ENCODE measurements at regions not wholly inside any gene's neighbourhood (a gene's known extent, or its start where the extent isn't known, plus 50 kb on each side); places are given as distances from the start of the nearest gene placed in this dataset.

DNA sequence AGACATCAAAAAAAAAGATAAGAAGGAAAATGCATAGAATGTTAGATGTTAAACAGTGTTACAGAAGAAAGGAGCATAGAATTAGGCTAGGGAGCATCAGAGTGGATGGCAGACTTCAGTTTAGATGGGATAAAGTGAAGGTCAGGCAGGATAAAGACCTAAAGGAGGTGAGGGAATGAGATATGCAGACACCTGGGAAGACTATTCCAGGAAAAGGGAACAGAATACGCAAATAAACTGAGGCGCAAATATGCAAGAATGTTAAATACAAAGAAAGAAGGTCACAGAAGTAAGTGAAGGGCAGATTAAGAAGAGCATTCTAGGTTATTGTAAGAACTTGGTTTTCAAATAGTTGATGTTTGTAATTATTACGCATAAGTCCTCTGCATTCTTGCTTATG is 116.3 kb upstream of the REG3A start:
- H3K27ac ChIP-seq (replicated peaks), result no peak overlapping the region
- no peak for DNase-seq (ENCODE audit: low read depth in 1 of 2, low spot score in 1 of 2)
- TF ChIP-seq SPI1 (IDR thresholded peaks at IDR 0.05; ENCODE audit: borderline replicate concordance, low read depth) (no peak), REST (IDR thresholded peaks at IDR 0.05; ENCODE audit: insufficient replicate concordance, low read depth) (no peak), GABPA (IDR thresholded peaks at IDR 0.05; ENCODE audit: low read depth) (no peak), POLR2AphosphoS5 (IDR thresholded peaks at IDR 0.05; ENCODE audit: low read depth) (no peak)
- TF ChIP-seq, protein P1, sequence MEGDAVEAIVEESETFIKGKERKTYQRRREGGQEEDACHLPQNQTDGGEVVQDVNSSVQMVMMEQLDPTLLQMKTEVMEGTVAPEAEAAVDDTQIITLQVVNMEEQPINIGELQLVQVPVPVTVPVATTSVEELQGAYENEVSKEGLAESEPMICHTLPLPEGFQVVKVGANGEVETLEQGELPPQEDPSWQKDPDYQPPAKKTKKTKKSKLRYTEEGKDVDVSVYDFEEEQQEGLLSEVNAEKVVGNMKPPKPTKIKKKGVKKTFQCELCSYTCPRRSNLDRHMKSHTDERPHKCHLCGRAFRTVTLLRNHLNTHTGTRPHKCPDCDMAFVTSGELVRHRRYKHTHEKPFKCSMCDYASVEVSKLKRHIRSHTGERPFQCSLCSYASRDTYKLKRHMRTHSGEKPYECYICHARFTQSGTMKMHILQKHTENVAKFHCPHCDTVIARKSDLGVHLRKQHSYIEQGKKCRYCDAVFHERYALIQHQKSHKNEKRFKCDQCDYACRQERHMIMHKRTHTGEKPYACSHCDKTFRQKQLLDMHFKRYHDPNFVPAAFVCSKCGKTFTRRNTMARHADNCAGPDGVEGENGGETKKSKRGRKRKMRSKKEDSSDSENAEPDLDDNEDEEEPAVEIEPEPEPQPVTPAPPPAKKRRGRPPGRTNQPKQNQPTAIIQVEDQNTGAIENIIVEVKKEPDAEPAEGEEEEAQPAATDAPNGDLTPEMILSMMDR (IDR thresholded peaks at IDR 0.05; ENCODE audit: insufficient read depth, low read length), result no peak
- H3K4me3 ChIP-seq (replicated peaks; ENCODE audit: insufficient read depth, low read length), result no peak overlapping the region
- no peaks in the 10 kb centered on the region for H3K27me3 ChIP-seq (ENCODE audit: insufficient read depth, poor library complexity, severe bottlenecking)

- no peak for TF ChIP-seq SPI1 (IDR thresholded peaks at IDR 0.05; ENCODE audit: borderline replicate concordance, low read depth)
- TF ChIP-seq GABPA (IDR thresholded peaks at IDR 0.05; ENCODE audit: low read depth), result no peak
- no peak for TF ChIP-seq REST (IDR thresholded peaks at IDR 0.05; ENCODE audit: insufficient replicate concordance, low read depth)
- TF ChIP-seq, protein P1 (IDR thresholded peaks at IDR 0.05; ENCODE audit: insufficient read depth, low read length), result no peak
- no peak for TF ChIP-seq POLR2AphosphoS5 (IDR thresholded peaks at IDR 0.05; ENCODE audit: low read depth)
- no peak overlapping the region for H3K4me3 ChIP-seq (replicated peaks; ENCODE audit: insufficient read depth, low read length)
- no peaks in the 10 kb centered on the region for H3K27me3 ChIP-seq (ENCODE audit: insufficient read depth, poor library complexity, severe bottlenecking)
- H3K27ac ChIP-seq (replicated peaks), result no peak overlapping the region
- no peak for DNase-seq (ENCODE audit: low read depth in 1 of 2, low spot score in 1 of 2)
Observed at GRCh38 chr2:79275197-79275596, 115.6 kb upstream of the REG3A start.

- DNase-seq (ENCODE audit: low read depth in 1 of 2, low spot score in 1 of 2), result no peak
- no peak overlapping the region for H3K4me3 ChIP-seq (replicated peaks; ENCODE audit: insufficient read depth, low read length)
- no peak overlapping the region for H3K27ac ChIP-seq (replicated peaks)
- TF ChIP-seq GABPA (IDR thresholded peaks at IDR 0.05; ENCODE audit: low read depth), result no peak
- no peak for TF ChIP-seq POLR2AphosphoS5 (IDR thresholded peaks at IDR 0.05; ENCODE audit: low read depth)
- TF ChIP-seq, protein P1 (IDR thresholded peaks at IDR 0.05; ENCODE audit: insufficient read depth, low read length), result no peak
- no peak for TF ChIP-seq REST (IDR thresholded peaks at IDR 0.05; ENCODE audit: insufficient replicate concordance, low read depth)
- no peak for TF ChIP-seq SPI1 (IDR thresholded peaks at IDR 0.05; ENCODE audit: borderline replicate concordance, low read depth)
- no peaks in the 10 kb centered on the region for H3K27me3 ChIP-seq (ENCODE audit: insufficient read depth, poor library complexity, severe bottlenecking)
Observed at GRCh38 chr2:79272616-79273015, 113.1 kb upstream of the REG3A start.
